NCI-H1417 (cell line): ENCODE measurements at regions not wholly inside any gene's neighbourhood (a gene's known extent, or its start where the extent isn't known, plus 50 kb on each side); places are given as distances from the start of the nearest gene placed in this dataset.

Source experiments
- DNase-seq, 3 experiments: peaks; one replicate each; lab custom pipeline; 2025; lab: John Stamatoyannopoulos, UW

DNA sequence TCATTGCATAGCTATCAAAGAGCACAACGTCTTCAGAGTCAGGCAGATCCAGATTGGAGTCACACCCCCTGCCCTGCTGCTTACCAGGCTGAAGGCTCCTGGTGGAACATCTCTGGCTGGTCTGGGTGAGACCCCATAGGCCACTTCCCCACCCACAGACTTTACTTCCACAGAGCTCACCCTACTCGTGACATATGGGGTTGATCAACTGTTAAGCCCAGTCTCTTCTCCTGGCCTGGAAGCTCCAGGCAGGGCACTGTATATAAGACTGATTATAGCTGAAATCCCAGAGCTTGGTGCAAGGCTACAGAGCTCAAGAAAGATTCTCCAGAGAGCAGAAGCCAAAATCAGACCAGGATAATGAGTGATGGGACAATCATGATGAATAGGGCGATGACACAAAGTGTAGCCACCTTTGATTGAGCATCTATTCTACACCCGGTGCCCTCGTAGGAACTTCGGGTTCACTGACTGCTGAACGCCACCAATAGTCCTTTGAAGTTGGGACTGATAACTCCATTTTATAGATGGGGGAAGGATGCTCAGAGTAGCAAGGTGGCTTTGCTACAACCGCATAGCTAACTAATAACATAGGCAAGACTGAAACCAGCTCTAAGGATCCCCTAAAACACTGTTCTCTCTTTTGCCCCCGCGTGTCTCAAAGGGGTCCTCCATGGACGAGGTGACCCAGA lies 287.8 kb downstream of the BCL11B start:
- DNase-seq, result no peak

GRCh38 chr14:98984719-98985041 lies 287.3 kb downstream of the BCL11B start:
- no peak for DNase-seq

DNA sequence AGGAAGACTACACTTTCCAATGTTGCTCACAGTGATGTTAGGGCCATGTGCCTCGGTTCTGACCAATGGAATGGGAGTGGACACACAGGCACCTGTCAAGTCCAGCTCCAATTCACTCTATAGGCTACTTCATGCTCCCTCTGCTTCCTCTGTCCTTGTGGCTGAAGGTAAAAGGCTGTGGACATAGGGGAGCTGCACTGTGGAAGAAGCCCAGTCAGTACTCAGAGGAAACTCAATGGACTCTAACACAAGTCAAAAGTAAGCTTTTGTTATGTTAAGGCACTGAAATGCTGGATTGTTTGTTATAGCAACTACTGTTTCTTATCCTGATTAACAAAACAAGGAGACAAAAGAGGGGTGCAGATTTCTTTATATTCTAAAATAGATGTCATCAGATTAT lies 278.2 kb downstream of the BCL11B start:
- no peak for DNase-seq

DNA sequence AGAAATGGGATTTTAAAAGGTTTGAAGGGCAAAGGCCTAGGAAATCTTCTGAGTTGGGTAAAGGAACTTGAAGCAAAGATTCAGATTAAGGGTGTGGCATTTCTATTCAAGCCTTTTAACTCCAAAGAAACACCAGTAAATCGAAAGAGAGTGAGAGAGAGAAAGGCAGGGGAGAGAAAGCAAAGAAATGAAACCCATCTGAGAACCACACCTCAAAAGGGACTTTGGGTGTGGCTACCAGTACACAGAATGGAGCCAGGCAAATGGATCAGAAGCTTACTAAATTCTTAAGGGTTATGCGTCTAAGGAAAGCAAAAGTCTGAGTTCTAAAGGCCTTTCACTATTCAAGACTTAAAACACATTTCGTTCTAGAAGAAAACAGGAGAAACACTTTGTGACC lies 277.4 kb downstream of the BCL11B start:
- DNase-seq, result no peak

GRCh38 chr14:98997526-98998205 lies 274.3 kb downstream of the BCL11B start:
- DNase-seq, result no peak

DNA sequence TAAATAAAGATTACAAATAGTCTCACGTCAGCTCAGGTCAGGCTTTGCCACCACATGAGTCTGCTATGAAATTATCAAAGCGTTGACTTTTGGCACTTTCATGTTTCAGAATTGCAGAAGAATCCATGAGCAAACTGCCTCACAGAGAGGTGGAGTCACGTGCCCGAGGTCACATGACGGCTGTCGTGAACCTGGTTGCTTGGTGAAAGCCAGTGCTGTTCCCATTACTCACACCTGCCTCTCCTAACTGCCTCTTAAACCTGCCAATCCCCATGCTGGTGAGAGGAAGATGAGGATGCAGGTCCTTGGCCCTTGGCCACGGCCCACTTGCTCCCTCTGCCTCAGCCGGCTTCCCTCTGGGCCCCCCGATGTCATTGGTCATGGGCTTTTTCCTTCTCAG lies 272.7 kb downstream of the BCL11B start:
- no peak for DNase-seq

GRCh38 chr14:98999901-99000300 lies 272.1 kb downstream of the BCL11B start:
- no peak for DNase-seq

DNA sequence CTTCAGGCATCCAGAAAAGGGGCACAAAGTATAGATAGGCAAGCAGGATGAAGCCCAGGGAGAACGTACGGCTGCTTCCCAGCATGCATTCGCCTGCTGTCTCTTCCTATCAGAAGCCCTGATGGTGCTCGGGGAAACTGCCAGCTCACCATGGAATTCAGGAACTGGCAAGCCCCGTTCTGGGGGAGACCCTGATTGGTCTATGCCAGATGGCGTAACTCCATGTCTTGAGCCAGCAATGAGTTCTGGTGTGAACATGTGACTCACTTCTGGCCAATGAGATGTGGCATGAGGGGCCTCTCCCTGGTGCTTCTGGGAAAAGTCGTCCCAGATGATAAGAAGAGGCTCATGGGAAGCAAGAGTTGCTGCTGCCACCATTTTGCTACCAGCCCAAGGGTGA lies 270.8 kb downstream of the BCL11B start:
- DNase-seq, result no peak

DNA sequence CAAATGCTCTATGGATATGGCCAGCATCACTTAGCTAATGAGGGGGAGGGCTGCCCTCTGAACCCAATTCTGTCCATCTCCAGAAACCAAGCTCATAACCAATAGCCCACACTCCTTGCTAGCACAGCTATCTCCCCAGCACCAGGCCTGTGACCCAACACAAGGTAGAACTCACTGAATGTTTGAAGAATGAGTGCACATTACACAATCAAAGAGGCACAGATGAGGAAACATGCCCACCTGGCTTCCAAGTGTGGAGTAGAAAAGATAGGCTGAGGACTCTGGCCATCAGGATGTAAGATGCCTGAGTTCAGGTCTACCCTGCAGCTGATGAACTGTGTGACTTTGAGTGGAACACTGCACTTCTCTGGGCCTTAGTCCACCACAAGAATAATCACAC lies 268.4 kb downstream of the BCL11B start:
- no peak for DNase-seq

- no peak for DNase-seq
Observed at GRCh38 chr14:99004112-99004511, 267.9 kb downstream of the BCL11B start.

DNA sequence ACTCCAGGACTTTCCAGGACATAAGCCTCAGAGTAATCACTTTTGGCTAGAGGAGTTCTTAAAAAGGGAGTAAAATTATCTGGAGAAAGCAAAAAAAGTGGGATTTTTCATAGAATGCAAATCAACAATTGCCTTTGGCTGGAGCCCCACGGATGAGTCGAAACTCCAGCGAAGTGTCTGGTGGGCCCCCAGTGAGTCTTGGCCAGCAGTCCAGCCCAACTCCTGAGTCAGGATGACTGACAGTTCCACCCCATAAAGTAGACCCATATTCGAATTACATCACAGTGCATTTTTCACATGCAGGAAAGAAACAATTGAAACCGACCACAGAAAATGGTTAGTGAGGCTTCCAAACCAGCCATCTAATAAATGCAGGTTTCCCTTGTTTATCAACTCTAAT lies 265.7 kb downstream of the BCL11B start:
- DNase-seq, result no peak

DNA sequence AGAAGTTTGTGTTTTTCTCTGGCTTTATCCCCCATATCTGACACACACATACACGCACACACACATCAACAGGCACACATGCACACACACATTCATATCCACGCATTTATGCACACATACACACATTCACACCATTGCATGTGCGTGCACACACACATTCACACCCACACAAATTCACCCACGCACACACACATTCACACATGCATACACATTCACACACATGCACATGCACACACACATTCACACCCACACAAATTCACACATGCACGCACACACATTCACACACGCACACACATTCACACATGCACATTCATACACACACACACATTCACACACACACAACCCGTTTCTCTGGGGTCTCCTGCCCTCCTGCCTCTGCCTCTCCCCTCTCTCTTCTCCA lies 264.2 kb downstream of the BCL11B start:
- DNase-seq, result no peak

DNA sequence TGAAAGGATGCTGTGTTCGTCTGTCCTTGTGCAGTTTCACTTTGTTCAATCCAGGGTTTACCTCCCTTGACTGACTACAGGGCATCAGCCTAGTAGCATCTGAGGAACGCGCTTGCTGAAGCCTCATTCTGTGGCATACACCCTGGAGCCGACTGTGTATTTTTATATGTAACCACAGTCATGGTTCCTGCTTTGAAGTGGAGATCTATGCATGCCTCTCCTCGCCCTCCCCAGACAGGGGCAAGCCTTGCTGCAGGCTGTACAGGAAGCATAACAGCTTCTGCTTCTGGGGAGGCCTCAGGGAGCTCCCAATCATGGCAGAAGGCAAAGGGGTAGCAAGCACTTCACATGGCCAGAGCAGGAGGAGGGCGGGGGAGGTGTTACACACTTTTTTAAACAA lies 262.1 kb downstream of the BCL11B start:
- DNase-seq, result no peak

DNA sequence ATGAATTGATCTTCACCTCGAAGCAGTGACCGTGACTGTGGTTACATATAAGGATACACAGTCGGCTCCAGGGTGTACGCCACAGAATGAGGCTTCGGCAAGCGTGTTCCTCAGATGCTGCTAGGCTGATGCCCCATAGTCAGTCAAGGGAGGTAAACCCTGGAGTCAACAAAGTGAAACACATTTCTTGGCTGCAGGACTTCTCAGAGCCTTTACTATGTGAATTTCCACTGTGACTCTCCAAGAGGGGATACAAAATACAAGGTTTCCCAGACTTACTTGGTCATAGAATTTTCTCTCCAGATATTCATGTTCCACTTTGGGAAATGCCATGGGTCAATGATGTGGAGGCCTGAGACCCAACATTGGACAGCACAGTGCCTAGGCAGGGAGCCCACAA lies 260.6 kb downstream of the BCL11B start:
- no peak for DNase-seq

DNA sequence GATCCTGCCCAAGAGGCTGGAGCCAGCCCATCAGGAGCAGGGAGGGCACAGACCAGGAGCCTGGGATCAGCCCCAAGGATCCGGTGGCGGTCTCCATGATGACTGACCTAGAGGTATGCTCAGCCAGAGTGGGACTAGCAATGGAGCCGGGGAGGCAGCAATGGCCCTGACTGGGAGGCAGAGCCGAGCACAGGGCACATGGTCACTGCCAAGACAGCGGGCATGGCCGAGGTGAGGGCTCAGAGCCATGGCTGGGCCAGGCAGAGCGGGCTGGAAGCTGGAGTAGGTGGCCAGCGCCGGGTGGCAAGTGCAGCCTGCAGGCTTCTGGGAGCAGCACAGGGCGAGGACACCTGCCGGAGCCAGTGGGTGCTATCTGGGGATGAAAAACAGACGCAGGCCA lies 259.3 kb downstream of the BCL11B start:
- no peak for DNase-seq

DNA sequence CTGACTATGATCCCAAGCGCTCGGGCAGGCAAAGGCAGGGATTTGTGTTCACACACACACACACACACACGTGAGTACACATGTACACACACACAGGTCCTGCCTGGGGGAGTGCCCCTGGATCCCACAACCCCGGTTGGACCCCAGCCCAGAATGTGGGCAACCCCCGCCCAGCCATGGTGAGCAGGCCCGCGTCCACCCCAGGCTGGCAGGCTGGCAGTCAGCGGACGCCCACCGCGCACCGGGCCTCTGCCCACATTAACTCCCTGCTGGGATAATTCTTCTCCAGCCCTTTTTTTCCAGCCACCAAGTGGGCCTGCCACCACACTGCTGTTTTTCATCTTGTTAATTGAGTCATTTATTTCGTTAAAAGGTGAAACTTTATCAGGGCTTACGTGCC lies 256.2 kb downstream of the BCL11B start:
- DNase-seq, result peak in 2 of 3 experiments; percentile 63 to 88

DNA sequence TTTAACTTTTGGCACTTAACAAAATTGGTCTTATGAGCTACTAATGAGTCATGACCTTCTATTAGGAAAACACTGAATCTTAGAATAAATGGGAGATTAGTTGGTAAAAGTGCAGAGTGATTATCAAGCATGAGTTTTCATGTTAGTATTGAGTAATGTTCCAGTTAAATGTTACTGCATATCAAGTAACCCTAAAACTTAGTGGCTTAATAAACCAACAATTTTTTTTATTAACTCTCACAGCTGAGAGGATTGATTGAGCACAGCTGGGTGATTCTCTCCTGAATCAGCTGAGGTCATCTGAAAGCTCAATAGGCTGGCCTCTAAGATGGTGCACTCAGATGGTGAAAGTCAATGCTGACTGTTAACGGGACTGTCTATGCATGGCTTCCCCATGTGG lies 248.6 kb downstream of the BCL11B start:
- no peak for DNase-seq

DNA sequence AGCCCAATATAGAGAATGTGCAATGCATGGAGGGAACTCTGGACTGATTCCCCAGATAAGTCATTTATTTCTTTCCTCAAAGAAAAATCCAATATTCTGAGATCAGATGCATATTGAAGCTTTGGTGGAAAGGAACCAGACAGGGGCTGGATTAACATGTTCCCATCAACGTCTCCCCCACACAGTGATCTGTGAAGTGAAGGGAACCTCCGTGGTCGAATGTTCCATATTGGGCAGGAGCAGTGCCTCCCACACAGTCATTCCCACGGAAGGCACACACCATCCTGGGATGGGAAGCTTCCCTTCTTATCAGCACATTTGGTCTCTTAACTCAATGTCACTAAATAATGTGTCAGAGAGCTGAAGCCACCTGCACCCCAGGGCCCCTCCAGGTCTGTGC lies 247.1 kb downstream of the BCL11B start:
- no peak for DNase-seq

DNA sequence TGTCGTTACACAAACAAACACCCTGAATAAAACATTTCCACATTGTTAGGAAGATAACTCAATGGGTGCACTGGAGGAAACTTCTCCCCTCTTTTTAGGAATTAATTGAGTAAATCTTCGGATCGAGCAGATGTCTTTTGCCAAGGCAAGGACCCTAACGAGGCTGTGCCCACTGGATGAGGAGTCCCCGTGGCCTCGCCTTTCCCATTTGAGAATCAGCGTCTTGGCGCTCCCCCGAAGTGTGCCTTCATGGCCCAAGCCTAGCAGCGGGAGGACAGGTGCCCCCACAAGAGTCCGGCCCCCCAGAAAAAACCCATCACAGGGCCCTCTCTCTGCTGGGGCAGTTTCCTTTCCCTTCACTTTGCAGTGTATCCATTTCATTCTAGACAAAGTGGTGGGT lies 246.6 kb downstream of the BCL11B start:
- no peak for DNase-seq

- no peak for DNase-seq
Observed at GRCh38 chr14:99026471-99026870, 245.5 kb downstream of the BCL11B start.

- no peak for DNase-seq
Observed at GRCh38 chr14:99028041-99028440, 244.0 kb downstream of the BCL11B start.

DNA sequence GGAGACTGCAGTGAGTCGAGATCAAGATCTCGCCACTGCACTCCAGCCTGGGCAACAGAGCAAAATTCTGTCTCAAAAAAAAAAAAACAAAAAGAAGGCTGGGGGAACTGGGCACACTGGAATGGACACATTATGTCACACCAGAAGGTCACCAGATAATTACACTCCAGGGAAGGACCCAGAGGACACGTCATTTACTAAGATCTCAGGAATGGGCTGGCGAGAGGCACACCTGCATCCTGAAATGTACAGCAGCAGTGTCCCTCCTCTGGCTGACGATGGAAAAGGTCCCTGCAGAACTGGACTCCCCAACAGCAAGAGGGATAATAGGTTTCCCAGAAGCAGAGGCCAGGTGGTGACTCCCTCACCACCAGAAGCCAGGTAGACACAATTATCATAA lies 243.5 kb downstream of the BCL11B start:
- no peak for DNase-seq

DNA sequence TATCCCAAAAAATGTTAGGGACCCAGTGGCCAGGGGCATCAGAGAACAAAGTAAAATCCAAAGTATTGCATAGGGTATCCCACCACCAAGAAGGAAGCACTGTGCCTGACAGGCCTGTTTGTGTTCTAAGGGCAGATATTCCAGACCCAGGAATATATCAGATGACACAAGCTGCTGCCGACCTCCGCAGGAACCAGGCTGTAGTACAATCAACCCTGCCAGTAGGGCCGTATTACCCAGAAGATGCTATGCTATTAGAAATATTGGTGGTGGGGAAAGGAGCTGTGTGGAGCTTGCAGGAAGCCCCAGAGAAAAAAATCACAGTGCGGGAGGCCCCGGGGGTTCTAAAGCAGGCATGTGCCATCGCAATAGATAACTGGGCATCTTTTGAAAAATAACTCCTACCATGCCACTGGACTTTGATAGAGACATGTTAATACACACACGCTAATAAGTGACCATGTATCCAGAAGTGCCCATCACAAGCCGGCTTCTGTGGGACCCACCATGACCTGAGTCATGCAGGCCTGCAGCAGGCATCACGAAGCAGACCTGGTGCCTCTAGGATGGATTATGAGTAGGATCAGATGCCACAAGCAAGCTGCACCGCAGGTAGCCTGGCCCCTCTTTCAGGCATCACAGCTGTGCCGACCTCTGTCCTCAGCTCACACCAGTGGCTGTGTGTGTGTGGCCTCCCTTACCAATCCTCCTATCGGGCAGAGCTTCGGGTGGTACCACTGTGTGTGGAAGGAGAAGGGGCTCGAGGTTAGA lies 242.7 kb downstream of the BCL11B start:
- no peak for DNase-seq
